ENCODE measurements at regions not wholly inside any gene's neighbourhood (a gene's known extent, or its start where the extent isn't known, plus 50 kb on each side); places are given as distances from the start of the nearest gene placed in this dataset.

- no peak overlapping the region for H3K4me3 ChIP-seq (ENCODE audit: control insufficient read depth, low read depth, low read length)
- no peak for DNase-seq (ENCODE audit: low read depth)
- TF ChIP-seq, protein P1, sequence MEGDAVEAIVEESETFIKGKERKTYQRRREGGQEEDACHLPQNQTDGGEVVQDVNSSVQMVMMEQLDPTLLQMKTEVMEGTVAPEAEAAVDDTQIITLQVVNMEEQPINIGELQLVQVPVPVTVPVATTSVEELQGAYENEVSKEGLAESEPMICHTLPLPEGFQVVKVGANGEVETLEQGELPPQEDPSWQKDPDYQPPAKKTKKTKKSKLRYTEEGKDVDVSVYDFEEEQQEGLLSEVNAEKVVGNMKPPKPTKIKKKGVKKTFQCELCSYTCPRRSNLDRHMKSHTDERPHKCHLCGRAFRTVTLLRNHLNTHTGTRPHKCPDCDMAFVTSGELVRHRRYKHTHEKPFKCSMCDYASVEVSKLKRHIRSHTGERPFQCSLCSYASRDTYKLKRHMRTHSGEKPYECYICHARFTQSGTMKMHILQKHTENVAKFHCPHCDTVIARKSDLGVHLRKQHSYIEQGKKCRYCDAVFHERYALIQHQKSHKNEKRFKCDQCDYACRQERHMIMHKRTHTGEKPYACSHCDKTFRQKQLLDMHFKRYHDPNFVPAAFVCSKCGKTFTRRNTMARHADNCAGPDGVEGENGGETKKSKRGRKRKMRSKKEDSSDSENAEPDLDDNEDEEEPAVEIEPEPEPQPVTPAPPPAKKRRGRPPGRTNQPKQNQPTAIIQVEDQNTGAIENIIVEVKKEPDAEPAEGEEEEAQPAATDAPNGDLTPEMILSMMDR (IDR thresholded peaks at IDR 0.05; ENCODE audit: control insufficient read depth, insufficient read depth, low read depth, low read length, missing control alignments): no peak
Measured at GRCh38 chr12:44929236-44929885, 53.2 kb upstream of the NELL2 start.

All from AG09309 (cell line).